Stimulated activated CD4-positive, alpha-beta T cell treated with anti-CD3 and anti-CD28 coated beads, Interleukin-12 subunit alpha, Interleukin-12 subunit beta, amount 100 ng/mL, for 4 hours (primary cell): ENCODE measurements at regions not wholly inside any gene's neighbourhood (a gene's known extent, or its start where the extent isn't known, plus 50 kb on each side); places are given as distances from the start of the nearest gene placed in this dataset.

Source experiments
- DNase-seq: peaks from one replicate; pipeline ENCODE4 v3.0.0-alpha.2; 2020

- no peak for DNase-seq
Observed at GRCh38 chr17:77464988-77465357, 324.2 kb downstream of the SEC14L1 start.

GRCh38 chr17:77465358-77466041 lies 324.7 kb downstream of the SEC14L1 start:
- DNase-seq, result peak; percentile 66

- no peak for DNase-seq
Observed at GRCh38 chr17:77466140-77466539, 325.4 kb downstream of the SEC14L1 start.

GRCh38 chr17:77466596-77467223 lies 325.9 kb downstream of the SEC14L1 start:
- DNase-seq, result no peak

GRCh38 chr17:77467521-77467920 lies 326.8 kb downstream of the SEC14L1 start:
- DNase-seq, result no peak

- no peak for DNase-seq
Observed at GRCh38 chr17:77468897-77469296, 328.1 kb downstream of the SEC14L1 start.

GRCh38 chr17:77470330-77470786 lies 329.6 kb downstream of the SEC14L1 start:
- no peak for DNase-seq

GRCh38 chr17:77470800-77471733 lies 330.3 kb downstream of the SEC14L1 start:
- no peak for DNase-seq

GRCh38 chr17:77471984-77472461 lies 331.3 kb downstream of the SEC14L1 start:
- DNase-seq, result no peak

- DNase-seq, result no peak
Observed at GRCh38 chr17:77472468-77473310, 331.9 kb downstream of the SEC14L1 start.

GRCh38 chr17:77473615-77474226 lies 333.0 kb downstream of the SEC14L1 start:
- DNase-seq, result no peak

- no peak for DNase-seq
Observed at GRCh38 chr17:77474292-77474988, 333.7 kb downstream of the SEC14L1 start.

GRCh38 chr17:77475016-77475976 lies 334.5 kb downstream of the SEC14L1 start:
- peak; percentile 59 for DNase-seq

- DNase-seq, result no peak
Observed at GRCh38 chr17:77476006-77476405, 335.2 kb downstream of the SEC14L1 start.

- no peak for DNase-seq
Observed at GRCh38 chr17:77476498-77476897, 335.7 kb downstream of the SEC14L1 start.

- peak; percentile 18 for DNase-seq
Observed at GRCh38 chr17:77476931-77477805, 336.4 kb downstream of the SEC14L1 start.

GRCh38 chr17:77478281-77478680 lies 337.5 kb downstream of the SEC14L1 start:
- DNase-seq, result no peak

GRCh38 chr17:77478899-77479298 lies 338.1 kb downstream of the SEC14L1 start:
- no peak for DNase-seq
